NCI-H82 treated with DMSO at 0.1 percent for 48 hours (cell line): ENCODE measurements at regions not wholly inside any gene's neighbourhood (a gene's known extent, or its start where the extent isn't known, plus 50 kb on each side); places are given as distances from the start of the nearest gene placed in this dataset.
"Not testable (repeated sequence)": the region's sequence is repeated elsewhere in the genome, so short reads cannot be mapped to it uniquely, and the experiment has no call there.

ENCODE experiments used
- DNase-seq: peaks from one replicate; lab custom pipeline; 2025; ENCODE audit not compliant: unreplicated experiment; lab: John Stamatoyannopoulos, UW

- no peak for DNase-seq
Measured at GRCh38 chr3:178967177-178967532, 104.5 kb downstream of the ZMAT3 start.

DNA sequence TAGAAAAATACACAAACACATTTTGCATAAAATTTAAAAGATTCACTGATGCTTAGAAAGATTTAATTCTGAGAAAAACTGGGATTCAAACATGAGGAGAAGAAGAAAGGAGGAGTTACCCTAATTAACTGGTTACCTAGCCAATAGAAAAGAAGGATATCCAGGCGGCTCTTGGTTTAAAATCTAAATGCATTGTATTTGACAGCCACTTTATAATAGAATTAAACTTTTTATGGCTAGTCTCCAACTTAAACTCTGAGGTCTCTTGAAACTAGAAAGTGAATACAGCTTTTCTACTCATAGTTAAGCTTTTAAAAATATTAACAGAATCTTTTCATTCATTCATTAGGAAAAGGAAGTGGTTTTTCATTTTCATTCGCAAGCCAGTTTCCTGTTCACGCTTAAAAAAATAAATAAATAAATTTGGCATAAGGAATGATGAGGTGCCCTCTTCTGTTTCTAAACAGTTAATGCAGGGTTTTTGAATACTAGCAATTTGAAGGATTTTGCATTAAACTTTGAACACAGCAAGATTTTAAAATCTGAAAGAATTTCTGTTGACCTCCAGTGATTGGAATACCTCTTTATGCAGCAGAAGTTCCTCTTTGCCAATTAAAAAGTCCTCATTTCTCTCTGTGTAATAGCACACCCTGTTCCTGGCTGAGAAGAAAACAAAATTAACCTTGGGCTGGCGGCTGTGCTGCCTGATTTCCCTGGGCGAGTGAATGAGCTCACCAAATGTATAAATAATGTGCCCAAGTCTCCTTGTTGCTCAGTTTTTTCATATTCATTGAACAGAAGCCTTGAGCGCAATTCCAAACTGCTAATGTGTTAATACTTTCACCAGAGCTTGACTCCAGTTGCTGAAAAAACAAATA lies 105.1 kb downstream of the ZMAT3 start:
- DNase-seq, result peak; percentile 51

DNA sequence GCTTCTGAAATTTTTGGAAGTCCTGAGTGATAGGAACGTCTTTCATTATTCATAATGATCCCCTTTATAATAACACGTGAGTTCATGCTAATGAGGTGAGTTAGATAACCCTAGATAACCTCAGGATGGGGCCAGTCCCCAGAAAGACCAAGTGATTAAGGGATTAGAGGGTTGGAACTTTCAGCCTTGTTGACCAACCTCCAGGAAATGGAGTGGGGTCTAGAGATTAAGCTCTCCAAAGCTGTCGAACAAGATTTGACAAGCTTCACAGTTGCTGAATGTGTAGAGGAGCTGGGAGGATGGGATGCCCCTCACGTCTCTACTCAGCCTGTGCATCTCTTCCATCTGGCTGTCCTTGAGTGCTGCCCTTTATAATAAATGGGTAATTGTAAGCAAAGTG lies 107.1 kb downstream of the ZMAT3 start:
- DNase-seq, result peak; percentile 96

DNA sequence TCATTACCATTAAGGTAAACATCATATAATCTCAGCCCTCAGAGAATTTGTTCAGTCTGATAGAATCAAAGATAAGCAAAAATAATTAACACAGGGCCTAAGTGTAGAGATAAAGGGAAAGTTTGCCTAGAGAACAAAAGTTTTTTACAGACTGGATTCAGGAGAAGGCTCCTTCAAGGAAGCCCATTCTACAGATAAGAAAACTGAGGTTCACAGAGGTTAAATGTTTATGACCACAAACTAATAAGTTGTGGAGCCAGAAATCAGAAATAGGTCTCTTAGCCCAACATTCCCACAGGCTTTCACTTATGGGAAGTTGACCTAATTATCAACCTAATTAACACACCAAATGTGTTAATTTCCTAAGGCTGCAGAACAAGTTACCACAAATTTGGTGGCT lies 110.7 kb downstream of the ZMAT3 start:
- DNase-seq, result no peak

DNA sequence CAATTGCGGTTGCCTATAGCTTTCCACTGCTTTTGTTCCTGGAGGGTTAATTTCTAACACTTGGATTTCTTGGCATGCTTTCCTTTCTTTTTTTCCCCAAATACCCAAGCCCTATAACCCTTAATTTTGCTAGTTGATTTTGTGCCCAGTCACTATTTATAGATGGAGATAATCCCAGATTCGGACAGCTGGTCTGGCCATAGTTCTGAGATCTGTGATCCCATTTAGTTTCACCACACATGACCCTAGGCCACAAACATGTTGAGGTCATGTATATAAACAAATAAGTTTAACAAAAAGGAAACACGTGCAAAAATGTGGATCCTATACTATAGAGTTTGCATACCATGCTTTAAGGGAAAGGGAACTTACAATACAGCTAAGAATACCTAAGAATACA lies 111.4 kb downstream of the ZMAT3 start:
- peak; percentile 68 for DNase-seq

DNA sequence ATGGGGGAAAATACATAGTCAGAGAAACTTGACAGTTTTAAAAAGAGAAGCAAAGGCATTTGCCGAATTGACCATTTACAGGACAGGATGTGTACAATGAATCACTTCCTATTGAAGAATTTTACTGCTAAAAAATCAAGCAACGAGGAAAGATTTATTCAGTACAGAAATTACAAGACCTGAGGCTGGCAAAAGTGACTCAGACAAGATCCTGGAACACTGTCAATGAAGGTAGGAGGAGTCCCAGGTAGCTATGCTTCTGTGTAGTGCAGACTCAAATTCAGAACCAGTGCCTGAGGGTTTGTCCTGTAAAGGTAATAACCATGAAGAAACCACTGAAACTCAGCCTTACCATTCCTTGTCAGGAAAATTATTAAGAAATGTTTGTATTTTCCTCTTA lies 120.9 kb downstream of the ZMAT3 start:
- DNase-seq, result no peak

DNA sequence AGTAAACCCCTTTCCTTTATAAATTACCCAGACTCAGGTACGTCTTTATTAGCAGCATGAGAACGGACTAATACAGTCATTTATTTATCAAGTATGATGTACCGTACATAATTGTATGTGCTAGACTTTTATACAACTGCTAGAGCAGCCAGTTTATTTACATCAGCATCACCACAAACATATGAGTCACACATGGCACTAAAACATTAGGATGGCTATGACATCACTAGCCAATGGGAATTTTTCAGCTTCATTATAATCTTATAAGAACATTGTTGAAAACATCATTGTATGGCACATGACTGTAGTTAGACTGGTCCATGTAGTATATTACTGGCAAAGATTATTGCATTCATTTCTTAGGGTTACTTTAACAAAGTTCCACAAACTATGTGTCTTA lies 121.7 kb downstream of the ZMAT3 start:
- no peak for DNase-seq

- DNase-seq, result no peak
Measured at GRCh38 chr3:178948546-178948945, 123.1 kb downstream of the ZMAT3 start.

GRCh38 chr3:178947738-178948137 lies 123.9 kb downstream of the ZMAT3 start:
- DNase-seq, result no peak

- not testable (repeated sequence) for DNase-seq
Measured at GRCh38 chr3:178942261-178942660, 129.3 kb downstream of the ZMAT3 start.

- no peak for DNase-seq
Measured at GRCh38 chr3:178930116-178930515, 141.5 kb downstream of the ZMAT3 start.

- DNase-seq, result no peak
Measured at GRCh38 chr3:178916223-178916622, 155.4 kb downstream of the ZMAT3 start.

GRCh38 chr3:178915365-178915764 lies 156.2 kb downstream of the ZMAT3 start:
- DNase-seq, result no peak

DNA sequence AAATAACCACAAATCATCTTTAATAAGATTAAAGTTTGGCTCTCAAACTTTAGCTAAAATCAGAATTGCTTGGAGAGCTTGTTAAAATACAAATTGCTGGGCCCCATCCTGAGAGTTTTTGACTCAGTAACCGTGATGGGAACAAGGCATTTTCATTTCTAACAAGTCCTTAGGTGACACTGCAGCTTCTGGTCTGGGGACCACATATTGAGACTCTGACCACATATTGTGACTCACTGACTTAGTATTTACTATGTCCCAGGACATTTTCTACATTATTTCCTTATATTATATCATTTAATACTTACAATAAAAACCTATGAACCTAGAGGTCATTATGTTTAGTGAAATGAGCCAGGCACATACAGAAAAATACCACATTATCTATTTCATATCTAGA lies 164.5 kb downstream of the ZMAT3 start:
- DNase-seq, result no peak

DNA sequence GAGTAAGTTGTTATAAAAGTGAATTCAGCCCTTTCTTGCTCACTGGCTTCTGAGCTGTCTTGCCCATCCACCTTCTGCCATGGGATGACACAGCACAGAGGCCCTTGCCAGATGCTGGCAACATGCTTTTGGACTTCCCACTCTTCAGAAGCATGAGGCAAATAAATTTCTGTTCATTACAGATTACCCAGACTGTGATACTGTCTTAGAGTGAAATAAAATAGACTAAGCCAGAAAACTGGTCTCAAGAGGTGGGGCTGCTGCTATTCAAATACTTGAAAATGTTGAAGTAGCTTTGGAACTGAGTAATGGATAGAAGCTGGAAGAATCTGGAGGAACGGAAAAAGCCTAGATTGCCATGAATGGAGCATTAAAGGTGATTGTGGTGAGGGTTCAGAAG lies 170.4 kb downstream of the ZMAT3 start:
- no peak for DNase-seq

- DNase-seq, result no peak
Measured at GRCh38 chr3:178900029-178900646, 171.5 kb downstream of the ZMAT3 start.

GRCh38 chr3:178895178-178895789 lies 176.3 kb downstream of the ZMAT3 start:
- no peak for DNase-seq
